ENCODE measurements at regions not wholly inside any gene's neighbourhood (a gene's known extent, or its start where the extent isn't known, plus 50 kb on each side); places are given as distances from the start of the nearest gene placed in this dataset.

GRCh38 chr3:153080778-153081240, 81.2 kb upstream of the RAP2B start:
- no peak for TF ChIP-seq CTCF (conservative IDR thresholded peaks at IDR 0.05; ENCODE audit: low read length)
- TF ChIP-seq EZH2phosphoT487 (IDR thresholded peaks at IDR 0.05; ENCODE audit: borderline replicate concordance, low read depth, low read length) = no peak

All from OCI-LY7 (cell line).